ENCODE measurements at regions not wholly inside any gene's neighbourhood (a gene's known extent, or its start where the extent isn't known, plus 50 kb on each side); places are given as distances from the start of the nearest gene placed in this dataset.

GRCh38 chr2:125491663-125492062, 1164.3 kb upstream of the GYPC start:
- no peak for DNase-seq (ENCODE audit: low read depth, low spot score)
- no peaks in the 10 kb centered on the region for H3K4me1 ChIP-seq (ENCODE audit: insufficient read depth, insufficient read length)
- no peaks in the 10 kb centered on the region for H3K27me3 ChIP-seq (ENCODE audit: insufficient read depth, insufficient read length)
- no peak overlapping the region for H3K4me3 ChIP-seq (ENCODE audit: insufficient read length, low read depth)
- no peaks in the 10 kb centered on the region for H3K36me3 ChIP-seq (ENCODE audit: insufficient read depth, insufficient read length, low read length)
- TF ChIP-seq SUZ12 (IDR thresholded peaks at IDR 0.05; ENCODE audit: extremely low read depth, insufficient read depth, insufficient read length) = no peak
- TF ChIP-seq ZNF274 (IDR thresholded peaks at IDR 0.05; ENCODE audit: low read depth, low read length) = no peak
- no peak for TF ChIP-seq YY1 (IDR thresholded peaks at IDR 0.05; ENCODE audit: insufficient read depth, insufficient read length)
- H3K9ac ChIP-seq (ENCODE audit: insufficient read length, low read depth) = no peak overlapping the region
- H3K9me3 ChIP-seq (ENCODE audit: insufficient read depth, low read length) = no peaks in the 10 kb centered on the region

GRCh38 chr2:125512313-125512712, 1143.6 kb upstream of the GYPC start:
- Histone ChIP-seq H3K4me1 (ENCODE audit: insufficient read depth, insufficient read length) (no peaks in the 10 kb centered on the region), H3K4me3 (ENCODE audit: insufficient read length, low read depth) (no peak overlapping the region), H3K27me3 (ENCODE audit: insufficient read depth, insufficient read length) (no peaks in the 10 kb centered on the region), H3K9me3 (ENCODE audit: insufficient read depth, low read length) (no peaks in the 10 kb centered on the region; the same call in 1 of the 2 replicates), H3K9ac (ENCODE audit: insufficient read length, low read depth) (no peak overlapping the region), H3K36me3 (ENCODE audit: insufficient read depth, insufficient read length, low read length) (no peaks in the 10 kb centered on the region)
- TF ChIP-seq YY1 (IDR thresholded peaks at IDR 0.05; ENCODE audit: insufficient read depth, insufficient read length) = no peak
- no peak for TF ChIP-seq SUZ12 (IDR thresholded peaks at IDR 0.05; ENCODE audit: extremely low read depth, insufficient read depth, insufficient read length)
- TF ChIP-seq ZNF274 (IDR thresholded peaks at IDR 0.05; ENCODE audit: low read depth, low read length) = no peak
- DNase-seq (ENCODE audit: low read depth, low spot score) = no peak

GRCh38 chr2:125516496-125517109, 1139.4 kb upstream of the GYPC start:
- H3K4me3 ChIP-seq (ENCODE audit: insufficient read length, low read depth) = no peak overlapping the region
- no peak overlapping the region for H3K9ac ChIP-seq (ENCODE audit: insufficient read length, low read depth)
- no peaks in the 10 kb centered on the region for H3K4me1 ChIP-seq (ENCODE audit: insufficient read depth, insufficient read length)
- H3K36me3 ChIP-seq (ENCODE audit: insufficient read depth, insufficient read length, low read length) = no peaks in the 10 kb centered on the region
- no peaks in the 10 kb centered on the region for H3K27me3 ChIP-seq (ENCODE audit: insufficient read depth, insufficient read length)
- TF ChIP-seq SUZ12 (IDR thresholded peaks at IDR 0.05; ENCODE audit: extremely low read depth, insufficient read depth, insufficient read length) = no peak
- TF ChIP-seq ZNF274 (IDR thresholded peaks at IDR 0.05; ENCODE audit: low read depth, low read length) = no peak
- TF ChIP-seq YY1 (IDR thresholded peaks at IDR 0.05; ENCODE audit: insufficient read depth, insufficient read length) = no peak
- H3K9me3 ChIP-seq (ENCODE audit: insufficient read depth, low read length) = no peaks in the 10 kb centered on the region; the same call in 1 of the 2 replicates
- peak; percentile 27 for DNase-seq (ENCODE audit: low read depth, low spot score)

GRCh38 chr2:125526093-125526492, 1129.9 kb upstream of the GYPC start:
- DNase-seq (ENCODE audit: low read depth, low spot score) = peak; percentile 15
- no peak for TF ChIP-seq ZNF274 (IDR thresholded peaks at IDR 0.05; ENCODE audit: low read depth, low read length)
- TF ChIP-seq SUZ12 (IDR thresholded peaks at IDR 0.05; ENCODE audit: extremely low read depth, insufficient read depth, insufficient read length) = no peak
- no peak for TF ChIP-seq YY1 (IDR thresholded peaks at IDR 0.05; ENCODE audit: insufficient read depth, insufficient read length)
- no peaks in the 10 kb centered on the region; the same call in none of the 2 replicates for H3K9me3 ChIP-seq (ENCODE audit: insufficient read depth, low read length)
- no peaks in the 10 kb centered on the region for H3K36me3 ChIP-seq (ENCODE audit: insufficient read depth, insufficient read length, low read length)
- H3K4me1 ChIP-seq (ENCODE audit: insufficient read depth, insufficient read length) = no peaks in the 10 kb centered on the region
- H3K9ac ChIP-seq (ENCODE audit: insufficient read length, low read depth) = no peak overlapping the region
- no peaks in the 10 kb centered on the region for H3K27me3 ChIP-seq (ENCODE audit: insufficient read depth, insufficient read length)
- no peak overlapping the region for H3K4me3 ChIP-seq (ENCODE audit: insufficient read length, low read depth)

GRCh38 chr2:125535089-125535488, 1120.9 kb upstream of the GYPC start:
- H3K9ac ChIP-seq (ENCODE audit: insufficient read length, low read depth) = no peak overlapping the region
- TF ChIP-seq SUZ12 (IDR thresholded peaks at IDR 0.05; ENCODE audit: extremely low read depth, insufficient read depth, insufficient read length) (no peak), ZNF274 (IDR thresholded peaks at IDR 0.05; ENCODE audit: low read depth, low read length) (no peak), YY1 (IDR thresholded peaks at IDR 0.05; ENCODE audit: insufficient read depth, insufficient read length) (no peak)
- H3K4me3 ChIP-seq (ENCODE audit: insufficient read length, low read depth) = no peak overlapping the region
- no peaks in the 10 kb centered on the region for H3K36me3 ChIP-seq (ENCODE audit: insufficient read depth, insufficient read length, low read length)
- H3K9me3 ChIP-seq (ENCODE audit: insufficient read depth, low read length) = no peaks in the 10 kb centered on the region
- no peaks in the 10 kb centered on the region for H3K27me3 ChIP-seq (ENCODE audit: insufficient read depth, insufficient read length)
- DNase-seq (ENCODE audit: low read depth, low spot score) = no peak
- H3K4me1 ChIP-seq (ENCODE audit: insufficient read depth, insufficient read length) = no peaks in the 10 kb centered on the region

- DNase-seq (ENCODE audit: low read depth, low spot score) = no peak
- Histone ChIP-seq H3K27me3 (ENCODE audit: insufficient read depth, insufficient read length) (no peaks in the 10 kb centered on the region), H3K9ac (ENCODE audit: insufficient read length, low read depth) (no peak overlapping the region), H3K4me1 (ENCODE audit: insufficient read depth, insufficient read length) (no peaks in the 10 kb centered on the region), H3K36me3 (ENCODE audit: insufficient read depth, insufficient read length, low read length) (no peaks in the 10 kb centered on the region), H3K4me3 (ENCODE audit: insufficient read length, low read depth) (no peak overlapping the region), H3K9me3 (ENCODE audit: insufficient read depth, low read length) (no peaks in the 10 kb centered on the region)
- TF ChIP-seq SUZ12 (IDR thresholded peaks at IDR 0.05; ENCODE audit: extremely low read depth, insufficient read depth, insufficient read length) (no peak), YY1 (IDR thresholded peaks at IDR 0.05; ENCODE audit: insufficient read depth, insufficient read length) (no peak), ZNF274 (IDR thresholded peaks at IDR 0.05; ENCODE audit: low read depth, low read length) (no peak)
These were observed 1111.9 kb upstream of the GYPC start for GRCh38 chr2:125543968-125544514.

- H3K9me3 ChIP-seq (ENCODE audit: insufficient read depth, low read length) = no peaks in the 10 kb centered on the region
- TF ChIP-seq YY1 (IDR thresholded peaks at IDR 0.05; ENCODE audit: insufficient read depth, insufficient read length) (no peak), ZNF274 (IDR thresholded peaks at IDR 0.05; ENCODE audit: low read depth, low read length) (no peak), SUZ12 (IDR thresholded peaks at IDR 0.05; ENCODE audit: extremely low read depth, insufficient read depth, insufficient read length) (no peak)
- H3K9ac ChIP-seq (ENCODE audit: insufficient read length, low read depth) = no peak overlapping the region
- no peaks in the 10 kb centered on the region for H3K4me1 ChIP-seq (ENCODE audit: insufficient read depth, insufficient read length)
- H3K36me3 ChIP-seq (ENCODE audit: insufficient read depth, insufficient read length, low read length) = no peaks in the 10 kb centered on the region
- no peaks in the 10 kb centered on the region for H3K27me3 ChIP-seq (ENCODE audit: insufficient read depth, insufficient read length)
- no peak overlapping the region for H3K4me3 ChIP-seq (ENCODE audit: insufficient read length, low read depth)
- no peak for DNase-seq (ENCODE audit: low read depth, low spot score)
These were observed 1102.2 kb upstream of the GYPC start for GRCh38 chr2:125553768-125554167.
